NCI-H345 treated with DMSO at 0.1 percent for 48 hours (cell line): ENCODE measurements at regions not wholly inside any gene's neighbourhood (a gene's known extent, or its start where the extent isn't known, plus 50 kb on each side); places are given as distances from the start of the nearest gene placed in this dataset.

Experiments used
- DNase-seq: peaks from one replicate; lab custom pipeline; 2025; ENCODE audit not compliant: unreplicated experiment; lab: John Stamatoyannopoulos, UW

- DNase-seq = no peak
Observed at GRCh38 chr1:201609661-201610318, 70.9 kb downstream of the NAV1 start.

GRCh38 chr1:201610858-201611257 lies 71.9 kb downstream of the NAV1 start:
- DNase-seq = no peak

DNA sequence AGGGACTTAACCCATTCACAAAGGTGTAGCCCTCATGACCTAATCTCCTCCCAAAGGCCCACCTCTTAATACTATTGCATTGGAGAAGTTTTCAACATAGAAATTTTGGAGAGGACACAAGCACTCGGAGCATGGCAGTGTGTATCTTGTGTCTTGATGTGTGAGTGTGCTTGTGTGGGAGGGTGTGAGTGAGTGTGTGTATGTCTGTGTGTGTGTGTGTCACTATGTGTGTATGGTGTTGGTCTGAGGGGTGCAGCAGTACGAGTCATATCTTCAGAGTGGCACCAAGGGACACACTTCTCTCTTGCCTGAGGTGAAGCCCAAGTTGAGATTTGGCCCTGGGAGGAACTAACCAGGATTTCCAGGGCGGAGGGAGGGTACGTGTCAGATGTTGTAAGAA lies 73.7 kb downstream of the NAV1 start:
- DNase-seq = no peak

- no peak for DNase-seq
Observed at GRCh38 chr1:201614262-201615015, 75.5 kb downstream of the NAV1 start.

- DNase-seq = no peak
Observed at GRCh38 chr1:201617157-201617556, 78.2 kb downstream of the NAV1 start.

- no peak for DNase-seq
Observed at GRCh38 chr1:201618389-201618788, 79.5 kb downstream of the NAV1 start.

DNA sequence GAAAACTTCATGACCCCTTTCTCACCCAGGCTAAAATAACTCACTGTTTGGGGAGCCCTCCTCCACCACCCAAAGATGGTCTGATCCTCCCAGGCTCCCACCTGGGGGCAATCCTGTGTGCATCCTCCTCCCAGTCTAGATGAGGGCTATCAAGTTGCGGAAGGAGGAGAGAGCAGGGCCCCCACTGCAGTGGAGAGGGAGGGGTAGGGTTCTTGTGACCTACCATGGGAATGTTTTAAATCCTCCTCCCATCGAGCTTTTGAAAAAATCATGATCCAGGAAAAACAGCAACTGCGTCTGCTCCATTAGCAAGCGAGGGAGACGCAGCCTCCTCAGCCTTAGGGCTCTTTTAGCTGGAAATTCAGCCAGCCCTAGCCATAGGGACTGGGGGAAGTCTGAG lies 80.0 kb downstream of the NAV1 start:
- DNase-seq = no peak

DNA sequence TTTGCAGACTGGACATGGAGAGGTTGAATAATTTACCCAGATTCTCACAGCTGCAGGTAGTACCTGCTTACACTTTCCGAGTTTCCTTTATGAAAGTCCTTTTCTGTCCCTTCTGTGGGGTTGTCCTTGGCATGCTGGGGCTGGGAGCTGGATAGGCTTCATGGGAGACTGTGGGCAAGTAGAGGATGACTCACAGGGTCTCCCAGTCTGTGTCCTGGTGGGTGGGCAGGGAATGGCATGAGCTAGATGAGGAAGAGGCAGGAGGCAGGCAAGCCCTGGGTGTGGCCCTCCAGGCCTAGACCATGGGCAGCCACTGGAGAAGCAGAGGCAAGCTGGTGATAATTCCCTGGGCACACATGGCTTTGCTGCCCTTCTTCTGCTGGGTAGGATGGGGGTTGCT lies 80.6 kb downstream of the NAV1 start:
- DNase-seq = no peak

DNA sequence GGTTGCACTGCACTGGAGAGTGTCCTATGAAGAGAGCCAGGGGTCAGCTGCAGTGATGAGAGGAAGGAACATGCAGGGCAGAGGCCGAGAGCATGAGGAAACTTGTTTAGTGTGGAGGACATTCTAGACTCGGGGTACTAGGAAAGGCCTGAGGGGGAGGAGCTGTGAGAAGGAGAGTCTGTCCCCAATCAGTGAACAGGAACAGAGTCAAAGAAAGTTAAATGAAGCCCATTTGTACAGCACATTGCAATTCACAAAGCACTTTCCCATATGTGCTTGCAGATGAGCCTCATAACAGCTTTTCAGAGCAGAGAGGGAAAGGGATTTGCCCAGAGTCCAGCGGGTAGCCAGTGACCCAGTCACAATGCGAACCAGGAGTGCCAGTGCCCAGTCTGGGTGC lies 83.4 kb downstream of the NAV1 start:
- DNase-seq = no peak

DNA sequence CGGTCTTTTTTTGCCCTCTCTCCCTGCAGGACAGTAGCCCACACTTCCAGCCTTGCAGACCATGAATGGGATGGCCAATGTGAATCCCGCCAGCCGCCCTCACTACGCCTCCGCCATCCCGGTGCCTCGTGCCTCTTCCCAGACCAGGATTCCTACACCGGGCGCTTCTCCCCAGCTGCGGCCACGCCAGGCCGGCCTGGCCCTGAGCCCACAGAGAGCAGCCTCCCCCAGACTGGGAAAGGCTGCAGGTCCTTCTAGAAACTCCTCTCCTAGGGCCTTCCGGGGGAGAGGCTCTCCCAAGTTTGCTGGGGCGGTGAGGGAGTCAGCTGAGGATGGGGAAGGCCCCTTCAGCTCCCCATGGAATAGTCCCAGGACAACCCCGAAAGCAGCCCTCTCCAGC lies 83.9 kb downstream of the NAV1 start:
- DNase-seq = no peak

GRCh38 chr1:201624741-201625225 lies 85.9 kb downstream of the NAV1 start:
- no peak for DNase-seq

- DNase-seq = no peak
Observed at GRCh38 chr1:201625226-201625761, 86.4 kb downstream of the NAV1 start.

- DNase-seq = no peak
Observed at GRCh38 chr1:201625851-201626251, 86.9 kb downstream of the NAV1 start.

- no peak for DNase-seq
Observed at GRCh38 chr1:201626629-201627275, 87.8 kb downstream of the NAV1 start.

DNA sequence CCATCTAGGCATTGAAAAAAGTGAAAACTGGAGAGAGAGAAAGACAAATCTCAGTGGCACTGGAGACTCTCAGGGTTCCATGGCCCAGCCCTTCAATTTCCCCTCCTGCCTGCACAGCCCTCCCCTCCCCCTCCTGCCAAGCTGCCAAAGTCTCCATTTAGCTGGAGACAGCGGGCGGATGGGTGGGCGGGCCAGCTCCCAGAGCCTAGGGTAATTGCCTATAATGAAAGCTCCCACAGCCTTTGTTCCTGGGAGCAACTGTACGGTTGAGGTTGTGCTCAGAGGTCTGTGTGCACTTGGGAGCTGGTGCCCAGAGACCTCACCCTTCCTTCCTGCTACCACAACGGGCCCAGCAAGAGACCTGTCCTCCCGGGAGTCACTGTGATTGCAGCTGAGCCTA lies 89.6 kb downstream of the NAV1 start:
- DNase-seq = no peak

DNA sequence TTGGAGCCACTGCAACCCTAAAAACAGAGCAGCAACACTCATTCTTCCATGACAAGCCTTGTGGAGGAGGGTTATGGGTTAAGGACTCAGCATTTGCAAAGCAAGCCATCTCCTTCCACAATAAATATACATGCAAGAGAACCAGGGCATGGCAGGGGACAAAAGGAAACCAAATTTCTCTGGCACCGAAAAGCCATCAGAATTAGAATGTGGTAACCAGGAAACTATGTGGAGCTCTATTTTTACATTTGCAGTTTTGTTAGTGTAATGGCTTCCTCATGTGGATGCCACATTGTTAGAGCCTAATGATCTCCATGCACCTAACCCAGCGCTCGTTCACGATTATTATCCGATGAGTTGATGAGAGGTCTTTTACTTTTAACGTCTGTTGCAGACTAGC lies 91.7 kb downstream of the NAV1 start:
- no peak for DNase-seq

DNA sequence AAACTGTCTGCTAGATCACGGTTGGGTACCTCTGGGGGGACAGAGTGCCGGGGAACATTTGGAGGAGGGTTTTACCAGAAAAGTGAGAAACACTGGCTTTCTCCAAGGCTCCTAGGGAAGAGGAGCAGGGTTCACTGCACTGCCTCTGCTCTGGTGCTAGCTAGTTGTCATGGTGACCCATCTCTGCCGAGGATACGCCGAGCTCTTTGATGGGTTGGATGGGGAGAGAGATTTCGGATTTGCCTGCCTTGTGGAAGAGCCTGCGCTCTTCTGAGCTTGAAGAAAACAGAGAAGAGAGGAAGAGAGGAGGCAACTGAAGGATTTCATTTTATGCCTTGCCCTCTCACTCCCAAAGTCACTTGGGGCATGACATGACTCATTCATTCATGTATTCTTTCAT lies 92.1 kb downstream of the NAV1 start:
- DNase-seq = no peak

- no peak for DNase-seq
Observed at GRCh38 chr1:201632364-201632952, 93.5 kb downstream of the NAV1 start.

- no peak for DNase-seq
Observed at GRCh38 chr1:201633297-201633696, 94.4 kb downstream of the NAV1 start.

DNA sequence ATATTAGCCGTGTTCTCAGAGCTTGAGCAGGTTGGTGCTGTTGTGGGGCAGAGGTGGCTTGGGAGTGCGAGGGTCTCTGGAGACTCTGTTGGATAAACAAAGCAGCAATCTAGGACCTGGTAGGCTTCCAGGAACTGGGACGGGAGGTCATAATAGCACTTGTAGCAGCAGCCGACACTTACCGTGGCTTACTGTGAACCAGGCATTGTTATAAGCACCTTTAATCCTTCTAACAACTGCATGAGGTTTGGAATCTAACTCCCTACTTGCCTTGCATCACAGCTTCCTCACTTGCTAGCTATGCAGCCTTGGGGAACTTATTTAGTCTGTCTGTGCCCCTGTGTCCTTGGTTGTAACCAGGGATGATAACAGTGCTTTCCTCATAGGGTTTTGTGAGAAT lies 94.9 kb downstream of the NAV1 start:
- peak; percentile 56 for DNase-seq

DNA sequence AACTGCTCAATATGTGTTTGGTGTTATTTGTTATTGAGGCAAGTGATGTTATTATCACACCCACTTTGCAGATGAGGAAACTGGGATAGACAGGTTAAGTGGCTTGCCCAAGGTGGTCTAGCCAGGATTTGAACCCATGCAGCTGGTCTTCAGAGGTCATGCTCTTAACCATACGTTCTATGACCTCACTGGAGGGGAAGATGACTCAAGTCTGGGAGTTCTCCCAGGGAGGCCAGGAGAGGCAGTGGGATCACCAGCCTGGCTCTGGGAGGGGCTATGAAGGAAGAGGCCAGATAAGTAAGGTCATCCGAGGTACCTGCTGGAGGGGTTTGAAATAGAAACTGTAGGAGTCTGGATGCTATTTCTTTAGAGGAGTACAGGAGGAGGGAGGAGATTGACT lies 95.3 kb downstream of the NAV1 start:
- DNase-seq = no peak

DNA sequence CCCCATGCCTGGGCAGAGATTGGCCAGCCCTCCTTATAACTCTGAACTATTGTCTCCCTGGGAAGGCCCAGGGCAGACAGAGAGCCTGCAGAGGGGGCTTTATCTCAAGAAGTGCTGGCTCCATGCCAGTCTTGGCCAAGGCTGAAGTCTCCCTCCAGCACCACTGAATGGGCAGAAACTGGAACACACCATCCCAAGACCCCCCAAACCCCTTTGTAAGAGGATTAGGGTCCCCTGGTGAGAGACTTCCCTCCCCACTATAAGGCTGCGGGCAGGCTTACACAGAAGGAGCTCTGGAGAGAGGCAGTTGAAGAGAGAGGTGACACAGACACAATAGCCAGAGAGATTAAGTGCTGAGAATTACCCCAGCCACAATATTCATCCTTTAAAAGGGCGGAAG lies 97.2 kb downstream of the NAV1 start:
- no peak for DNase-seq
